ENCODE measurements at regions not wholly inside any gene's neighbourhood (a gene's known extent, or its start where the extent isn't known, plus 50 kb on each side); places are given as distances from the start of the nearest gene placed in this dataset.

GRCh38 chr17:13265311-13265710, 247.5 kb upstream of the ELAC2 start:
- no peak for TF ChIP-seq CTCF (IDR thresholded peaks at IDR 0.05; ENCODE audit: control extremely low read depth in 1 of 3, insufficient read depth in 1 of 3, low read depth in 1 of 3, low read length in 3 of 3)
- no peak for TF ChIP-seq EP300 (IDR thresholded peaks at IDR 0.05; ENCODE audit: borderline replicate concordance in 1 of 2, low read depth in 2 of 2, low read length in 2 of 2)
- no peak for TF ChIP-seq POLR2AphosphoS5 (IDR thresholded peaks at IDR 0.05; ENCODE audit: low read depth, low read length)
- no peak for TF ChIP-seq EGR1 (IDR thresholded peaks at IDR 0.05; ENCODE audit: borderline replicate concordance, low read depth, low read length)
- TF ChIP-seq TBP (IDR thresholded peaks at IDR 0.05; ENCODE audit: low read depth, low read length), result no peak
- TF ChIP-seq MAX (IDR thresholded peaks at IDR 0.05), result no peak
- no peak for TF ChIP-seq CREB1 (IDR thresholded peaks at IDR 0.05)
- TF ChIP-seq POLR2A (IDR thresholded peaks at IDR 0.05; ENCODE audit: control extremely low read depth in 1 of 2, low read depth in 2 of 2, low read length in 2 of 2), result no peak
- no peak for TF ChIP-seq JUND (IDR thresholded peaks at IDR 0.05; ENCODE audit: low read length)
- TF ChIP-seq SP1 (IDR thresholded peaks at IDR 0.05; ENCODE audit: low read depth, low read length), result no peak
- TF ChIP-seq RFX5 (IDR thresholded peaks at IDR 0.05; ENCODE audit: borderline replicate concordance, low read depth, low read length), result no peak
